HCT116 (cell line): ENCODE measurements at regions not wholly inside any gene's neighbourhood (a gene's known extent, or its start where the extent isn't known, plus 50 kb on each side); places are given as distances from the start of the nearest gene placed in this dataset.

Source experiments
- EGR1 ChIP-seq: IDR thresholded peaks from 2 replicates; pipeline ENCODE4 v1.6.1; 2012; ENCODE audit warnings: low read depth
- EZH2 ChIP-seq: fragments of 200-600 bp; sonication (generic); IDR thresholded peaks from 2 replicates; pipeline ENCODE4 v1.6.1; 2017; ENCODE audit warnings: antibody characterized with exemption, mixed run types
- EZH2phosphoT487 ChIP-seq: fragments of 200-600 bp; IDR thresholded peaks from 2 replicates; pipeline ENCODE4 v1.6.1; 2018; ENCODE audit warnings: antibody characterized with exemption, borderline replicate concordance
- RAD21 ChIP-seq: IDR thresholded peaks from 2 replicates; pipeline ENCODE4 v1.6.1; 2012; ENCODE audit warnings: low read depth, mild to moderate bottlenecking
- SIN3A ChIP-seq: IDR thresholded peaks from 2 replicates; pipeline ENCODE4 v1.6.1; 2012; ENCODE audit warnings: low read depth

- TF ChIP-seq SIN3A (no peak), RAD21 (no peak), EZH2 (no peak), EZH2phosphoT487 (no peak), EGR1 (no peak)
Measured at GRCh38 chr21:28337315-28337714, 655.4 kb downstream of the LTN1 start.
